HG03457 (cell line): ENCODE measurements at regions not wholly inside any gene's neighbourhood (a gene's known extent, or its start where the extent isn't known, plus 50 kb on each side); places are given as distances from the start of the nearest gene placed in this dataset.
A peak's percentile ranks its signal among the peaks of the same experiment; 100 is the strongest.
"Not testable (repeated sequence)": the region's sequence is repeated elsewhere in the genome, so short reads cannot be mapped to it uniquely, and the experiment has no call there.

ENCODE experiments used
- ATAC-seq: cut with Tn5 transposase; IDR thresholded peaks from one replicate; pipeline ENCODE4 v1.9.1; 2021; ENCODE audit warnings: moderate number of reproducible peaks; ENCODE audit not compliant: unreplicated experiment

DNA sequence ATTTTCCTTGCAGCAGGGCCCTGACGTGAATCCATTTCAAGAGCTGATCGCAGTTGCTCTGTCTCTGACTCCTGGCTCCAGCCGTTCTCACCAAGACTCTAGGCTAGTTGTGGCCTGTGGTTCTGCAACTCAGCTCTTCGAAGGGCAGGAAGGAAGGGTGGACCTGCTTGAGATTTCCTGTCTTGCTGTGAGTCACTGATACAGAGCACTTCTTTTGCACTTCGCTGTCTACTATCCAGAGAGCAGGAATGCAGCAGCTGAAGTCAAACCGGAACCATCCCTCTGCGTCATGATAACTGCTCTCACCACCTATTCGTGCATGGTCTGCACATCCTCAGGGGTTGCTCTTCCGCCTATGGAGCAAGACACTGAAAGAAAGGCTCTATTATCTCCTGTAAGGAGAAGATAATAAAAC, 59.7 kb downstream of the RAP2B start:
- ATAC-seq = peak; percentile 94

DNA sequence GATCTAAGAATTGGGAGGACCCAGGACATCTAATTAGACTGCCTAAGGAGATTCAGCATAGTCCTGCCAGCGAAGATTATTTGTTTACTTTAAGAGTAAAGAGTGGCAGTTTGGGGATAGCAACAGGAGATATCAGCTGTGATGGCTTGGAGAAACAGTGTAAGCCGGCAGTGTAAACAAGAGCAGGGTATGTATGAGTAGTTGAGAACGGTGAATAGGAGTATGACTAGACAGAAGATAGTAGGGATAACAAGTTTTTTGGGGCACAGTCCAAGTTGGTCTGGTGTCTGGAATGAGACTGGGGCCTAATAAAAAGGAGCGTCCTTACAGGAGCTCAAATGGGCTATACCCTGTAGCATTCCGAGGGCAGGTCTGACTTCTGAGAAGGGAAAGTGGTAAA, 64.9 kb downstream of the RAP2B start:
- not testable (repeated sequence) for ATAC-seq

DNA sequence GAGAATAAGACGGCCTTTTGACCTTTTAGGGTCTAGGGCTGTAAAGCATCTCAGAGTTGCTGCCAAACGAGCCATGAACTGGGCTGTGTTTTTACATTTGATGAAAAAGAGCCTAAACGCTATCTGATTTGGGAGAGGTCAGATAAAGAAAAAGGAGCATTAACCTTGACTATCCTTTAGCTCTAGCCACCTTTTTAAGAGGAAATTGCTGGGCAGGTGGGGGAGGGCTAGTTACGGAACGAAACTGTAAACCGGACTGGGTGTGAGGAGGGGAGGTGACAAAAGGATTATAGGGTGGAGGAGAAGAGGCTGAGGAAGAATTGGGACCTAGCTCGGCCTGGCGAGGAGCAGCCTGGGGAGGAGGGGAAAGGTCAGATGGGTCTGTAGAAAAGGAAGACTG, 68.4 kb downstream of the RAP2B start:
- not testable (repeated sequence) for ATAC-seq

DNA sequence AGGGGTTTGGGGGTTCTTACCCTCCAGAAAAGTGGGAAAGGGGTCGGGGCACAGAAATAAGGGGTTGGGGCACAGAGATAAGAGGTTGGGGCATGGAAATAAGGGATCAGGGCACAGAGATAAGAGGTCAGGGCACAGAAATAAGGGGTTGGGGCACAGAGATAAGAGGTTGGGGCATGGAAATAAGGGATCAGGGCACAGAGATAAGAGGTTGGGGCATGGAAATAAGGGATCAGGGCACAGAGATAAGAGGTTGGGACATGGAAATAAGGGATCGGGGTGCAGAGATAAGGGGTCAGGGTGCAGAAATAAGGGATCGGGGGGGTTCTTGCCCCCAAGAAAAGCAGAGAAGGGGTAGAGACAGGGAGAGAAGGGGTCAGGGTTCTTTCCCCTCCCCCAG, 69.2 kb downstream of the RAP2B start:
- not testable (repeated sequence) for ATAC-seq

DNA sequence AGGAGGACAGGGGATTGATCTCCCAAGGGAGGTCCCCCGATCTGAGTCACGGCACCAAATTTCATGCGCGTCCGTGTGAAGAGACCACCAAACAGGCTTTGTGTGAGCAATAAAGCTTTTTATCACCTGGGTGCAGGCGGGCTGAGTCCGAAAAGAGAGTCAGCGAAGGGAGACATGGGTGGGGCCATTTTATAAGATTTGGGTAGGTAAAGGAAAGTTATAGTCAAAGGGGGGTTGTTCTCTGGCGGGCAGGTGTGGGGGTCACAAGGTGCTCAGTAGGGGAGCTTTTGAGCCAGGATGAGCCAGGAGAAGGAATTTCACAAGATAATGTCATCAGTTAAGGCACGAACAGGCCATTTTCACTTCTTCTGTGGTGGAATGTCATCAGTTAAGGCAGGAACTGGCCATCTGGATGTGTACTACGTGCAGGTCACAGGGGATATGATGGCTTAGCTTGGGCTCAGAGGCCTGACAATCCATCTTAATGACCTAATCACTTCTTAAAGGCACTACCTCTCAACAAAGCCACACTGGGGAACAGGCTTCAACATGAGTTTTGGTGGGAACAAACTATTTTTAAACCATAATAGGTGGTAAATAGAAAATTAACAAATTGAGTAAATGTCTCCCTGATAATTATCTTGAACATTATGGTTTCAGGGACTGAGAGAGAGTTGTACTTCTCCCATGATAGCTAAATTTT, 70.2 kb downstream of the RAP2B start:
- ATAC-seq = not testable (repeated sequence)

DNA sequence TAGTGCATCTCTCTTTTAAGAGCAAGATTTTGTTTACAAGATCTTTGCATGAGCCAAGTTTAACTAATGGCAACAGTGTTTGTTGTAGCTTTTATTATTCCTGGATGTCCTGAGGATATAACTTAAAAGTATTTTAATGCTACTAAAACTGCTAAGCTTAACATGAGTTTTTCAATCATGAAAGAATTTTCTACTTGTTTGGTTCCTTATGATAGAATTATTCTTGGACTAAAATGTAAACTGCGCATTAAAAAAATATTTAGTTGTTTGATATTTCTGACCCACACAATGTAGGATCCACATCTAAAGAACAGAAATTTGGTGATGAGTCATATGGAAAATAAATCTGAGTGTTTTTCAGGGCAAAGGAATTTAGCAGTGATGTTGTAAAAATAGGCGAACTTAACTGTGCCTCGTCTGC, 70.8 kb downstream of the RAP2B start:
- ATAC-seq = no peak

DNA sequence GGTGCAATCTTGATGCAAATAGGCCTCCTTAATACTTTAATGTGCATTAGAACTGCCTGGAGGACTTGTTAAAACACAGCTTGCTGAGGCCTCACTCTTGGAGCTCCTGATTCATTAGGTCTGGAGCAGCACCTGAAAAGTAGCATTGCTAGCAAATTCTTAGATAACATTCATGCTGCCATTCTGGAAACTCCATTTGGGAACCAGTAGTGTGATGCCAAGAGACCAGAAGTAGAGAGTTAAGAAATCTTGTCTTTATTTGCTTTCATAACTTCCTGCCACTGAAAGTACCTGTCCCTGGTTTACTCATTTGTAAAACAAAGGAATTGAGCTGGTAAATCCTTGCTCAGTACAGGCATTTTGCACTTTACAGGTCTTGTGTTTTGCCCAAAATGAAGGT, 72.0 kb downstream of the RAP2B start:
- ATAC-seq = no peak

DNA sequence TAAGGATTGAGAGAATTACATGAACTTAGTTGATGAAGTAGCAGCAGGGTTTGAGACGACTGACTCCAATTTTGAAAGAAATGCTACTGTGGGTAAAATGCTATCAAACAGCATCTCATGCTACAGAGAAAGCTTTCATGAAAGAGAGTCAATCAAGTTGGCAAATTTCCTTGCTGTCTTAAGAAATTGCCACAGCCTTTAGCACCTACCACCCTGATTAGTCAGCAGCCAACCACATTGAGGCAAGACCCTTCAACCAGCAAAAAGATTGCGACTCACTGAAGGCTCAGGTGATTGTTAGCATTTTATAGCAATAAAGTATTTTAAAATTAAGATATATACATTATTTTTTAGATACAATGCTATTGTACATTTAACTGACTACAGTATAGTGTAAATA, 80.9 kb downstream of the RAP2B start:
- ATAC-seq = no peak

DNA sequence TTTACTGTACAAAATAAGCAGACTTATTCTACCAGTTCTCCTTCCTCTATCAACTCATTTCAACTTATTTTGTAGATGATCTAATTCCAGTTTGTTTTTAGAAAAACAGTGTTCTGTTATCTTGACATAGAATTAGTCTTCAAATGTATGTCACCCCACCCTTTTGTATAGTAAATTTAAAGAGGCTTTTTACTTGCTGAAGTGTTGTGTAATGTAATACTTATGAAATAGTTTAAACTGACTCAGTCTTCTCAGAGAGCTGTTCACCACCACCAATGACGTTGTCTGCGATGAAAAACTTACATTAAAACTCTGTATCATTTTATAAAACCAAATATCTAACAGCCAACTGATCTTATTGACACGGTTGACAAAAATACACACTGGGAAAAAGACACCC, 82.9 kb downstream of the RAP2B start:
- ATAC-seq = no peak

DNA sequence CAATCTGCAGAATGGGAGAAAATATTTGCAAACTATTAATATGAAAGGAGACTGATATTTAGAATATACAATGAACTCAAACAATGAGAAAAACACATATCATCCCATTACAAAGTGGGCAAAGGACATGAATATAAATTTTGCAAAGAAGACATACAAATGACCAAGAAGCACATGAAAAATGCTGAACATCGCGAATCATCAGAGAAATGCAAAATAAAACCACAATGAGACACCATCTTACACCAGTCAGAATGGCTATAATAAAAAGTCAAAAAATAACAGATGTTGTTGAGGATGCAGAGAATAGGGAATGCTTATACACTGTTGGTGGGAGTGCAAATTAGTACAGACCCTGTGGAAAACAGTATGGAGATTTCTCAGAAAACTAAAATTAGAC, 83.6 kb downstream of the RAP2B start:
- no peak for ATAC-seq

DNA sequence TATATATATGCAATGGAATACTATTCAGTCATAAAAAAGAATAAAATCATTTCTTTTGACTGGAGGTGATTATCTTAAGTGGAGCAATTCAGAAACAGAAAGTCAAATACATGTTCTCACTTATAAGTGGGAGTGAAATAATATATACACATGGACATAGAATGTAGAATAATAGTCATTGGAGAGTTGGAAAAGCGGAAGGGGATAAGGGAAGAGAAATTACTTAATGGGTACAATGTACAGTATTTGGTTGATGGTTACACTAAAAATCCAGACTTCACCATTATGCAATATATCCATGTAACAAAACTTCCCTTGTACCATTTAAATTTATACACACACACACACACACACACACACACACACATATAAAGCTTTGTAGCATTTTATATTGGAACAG, 84.3 kb downstream of the RAP2B start:
- ATAC-seq = no peak

DNA sequence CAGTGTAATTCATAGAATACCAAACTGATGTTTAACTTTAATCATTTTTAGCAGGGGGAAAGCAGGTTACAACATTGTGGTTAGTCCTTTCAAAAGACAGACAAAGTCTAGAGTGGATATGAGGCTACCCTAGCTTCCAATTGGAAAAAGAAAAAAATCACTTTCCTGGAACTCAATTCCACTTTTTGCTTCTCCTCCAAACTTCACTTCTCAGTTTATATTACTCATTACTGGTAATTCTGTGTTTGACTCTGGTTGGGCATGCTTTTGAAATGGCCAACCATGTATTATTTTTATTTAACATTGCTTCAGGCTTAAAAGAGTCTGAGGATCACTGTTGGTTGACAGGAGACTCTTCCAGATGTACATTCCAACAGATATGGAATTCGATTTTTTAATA, 84.8 kb downstream of the RAP2B start:
- no peak for ATAC-seq

DNA sequence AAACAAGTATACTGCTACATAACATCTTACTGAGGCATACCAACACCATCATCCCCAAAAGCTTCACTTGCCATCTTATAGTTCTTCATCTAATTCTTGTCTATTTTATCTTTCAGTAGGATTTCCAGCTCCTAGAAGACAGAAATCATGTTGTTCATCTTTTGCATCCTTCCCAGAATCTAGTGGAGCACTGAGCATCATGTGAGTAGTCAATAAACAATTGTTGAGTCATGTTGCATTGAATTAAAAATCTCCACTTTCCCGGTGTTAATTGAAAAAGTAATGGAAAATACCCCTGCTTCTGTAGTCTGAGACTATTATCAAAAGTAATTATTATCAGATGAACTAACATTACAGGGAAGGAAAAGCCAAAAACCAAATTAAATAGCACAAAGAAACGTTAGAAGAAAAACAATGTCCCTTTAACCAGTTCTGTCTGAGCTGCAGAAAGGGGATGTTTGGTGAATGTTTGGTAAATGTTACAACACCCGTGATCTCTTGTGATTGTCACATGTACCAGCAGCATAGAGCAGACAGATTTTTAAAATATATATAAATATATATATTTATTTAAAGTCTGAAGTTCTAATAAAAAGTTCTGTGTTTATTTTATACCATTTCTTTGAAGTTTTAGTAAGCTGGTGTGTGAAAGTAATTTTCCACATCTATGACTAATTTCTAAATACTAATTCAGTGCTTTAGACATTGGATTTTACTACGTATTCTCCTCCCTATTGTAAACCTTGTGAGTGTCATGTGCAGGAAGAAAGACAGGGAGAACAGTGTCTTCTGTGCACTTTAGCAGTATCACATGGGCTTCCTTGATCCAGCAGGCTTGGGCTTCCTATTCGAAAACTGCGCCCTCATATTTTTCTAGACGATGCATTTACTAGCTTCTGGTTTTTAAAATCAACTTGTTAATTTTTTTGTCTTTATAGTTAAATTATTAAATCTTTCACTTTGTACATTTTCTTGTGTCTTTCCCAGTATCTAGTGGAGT, 85.6 kb downstream of the RAP2B start:
- no peak for ATAC-seq

DNA sequence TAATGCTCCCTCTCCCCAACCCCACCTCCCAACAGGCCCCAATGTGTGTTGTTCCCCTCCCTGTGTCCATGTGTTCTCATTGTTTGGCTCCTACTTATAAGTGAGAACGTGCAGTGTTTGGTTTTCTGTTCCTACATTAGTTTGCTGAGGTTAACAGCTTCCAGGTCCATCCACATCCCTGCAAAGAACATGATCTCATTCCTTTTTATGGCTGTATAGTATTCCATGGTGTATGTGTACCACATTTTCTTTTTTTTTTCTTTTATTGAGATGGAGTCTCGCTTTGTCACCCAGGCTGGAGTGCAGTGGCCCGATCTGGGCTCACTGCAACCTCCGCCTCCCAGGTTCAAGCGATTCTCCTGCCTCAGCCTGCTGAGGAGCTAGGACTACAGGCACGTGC, 86.8 kb downstream of the RAP2B start:
- ATAC-seq = not testable (repeated sequence)

DNA sequence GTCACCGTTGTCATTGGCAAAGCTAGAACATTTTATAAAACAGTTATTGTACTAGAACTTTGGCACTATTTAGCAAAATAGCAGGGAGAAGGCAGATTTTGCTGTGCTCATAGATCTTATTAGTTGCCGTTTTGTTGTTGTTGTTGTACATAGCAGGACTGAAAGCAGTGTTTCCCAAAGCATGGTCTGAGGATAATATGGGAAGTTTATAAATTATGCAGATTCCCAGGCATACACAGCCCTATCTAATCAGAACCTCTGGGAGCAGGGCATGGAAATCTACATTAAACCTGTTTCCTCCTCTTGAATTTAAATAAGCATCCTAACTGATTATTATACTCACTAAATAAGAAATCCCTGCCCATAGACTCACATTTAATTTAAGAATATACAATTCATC, 87.9 kb downstream of the RAP2B start:
- ATAC-seq = no peak

DNA sequence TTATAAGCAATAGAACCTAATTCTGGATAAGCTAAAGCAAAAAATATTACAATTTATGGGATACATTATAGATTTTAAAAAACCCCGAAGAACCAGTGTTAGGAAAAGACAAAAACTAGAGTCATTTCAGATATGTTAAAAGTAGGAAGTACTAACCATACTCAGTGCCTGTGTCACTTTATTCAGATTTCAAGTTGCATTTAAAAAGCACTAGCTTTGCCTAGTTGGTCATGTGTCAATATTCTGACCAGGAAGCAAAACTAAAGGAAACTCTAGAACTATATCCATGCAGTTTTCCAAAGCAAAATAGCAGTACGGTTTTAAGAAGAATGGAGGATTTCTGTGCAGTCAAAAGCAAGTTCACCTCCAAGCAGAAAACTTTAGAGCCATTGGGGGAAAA, 88.4 kb downstream of the RAP2B start:
- ATAC-seq = no peak

DNA sequence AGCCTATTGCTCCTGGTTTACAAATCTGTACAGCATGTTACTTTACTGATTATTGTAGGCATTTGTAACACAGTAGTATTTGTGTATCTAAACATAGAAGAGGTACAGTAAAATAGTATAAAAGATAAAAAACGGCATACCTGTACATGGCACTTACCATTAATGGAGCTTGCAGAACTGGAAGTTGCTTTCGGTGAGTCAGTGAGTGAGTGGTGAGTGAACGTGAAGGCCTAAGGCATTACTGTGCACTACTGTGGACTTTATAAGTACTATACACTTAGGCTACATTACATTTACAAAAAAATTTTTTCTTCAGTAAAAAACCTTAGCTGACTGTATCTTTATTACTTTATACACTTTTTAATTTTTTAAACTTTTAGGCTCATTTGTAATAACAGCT, 90.9 kb downstream of the RAP2B start:
- ATAC-seq = no peak

DNA sequence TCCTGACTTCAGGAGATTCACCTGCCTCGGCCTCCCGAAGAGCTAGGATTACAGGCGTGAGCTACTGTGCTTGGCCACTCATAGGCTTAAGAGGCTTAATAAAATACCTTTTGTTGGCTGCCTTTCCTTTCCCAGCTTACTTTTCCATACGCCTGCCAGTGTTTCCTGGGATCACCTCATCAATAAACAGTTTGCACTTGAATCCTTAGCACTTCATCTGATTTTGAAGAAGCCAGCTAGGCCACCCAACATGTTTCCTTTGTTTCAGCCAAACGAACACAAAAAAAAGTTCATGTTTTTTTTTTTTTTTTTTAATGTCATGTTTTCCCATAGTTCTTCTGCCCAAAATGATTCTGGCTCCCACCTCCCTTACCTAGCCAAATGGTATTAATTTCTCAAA, 92.3 kb downstream of the RAP2B start:
- ATAC-seq = no peak

DNA sequence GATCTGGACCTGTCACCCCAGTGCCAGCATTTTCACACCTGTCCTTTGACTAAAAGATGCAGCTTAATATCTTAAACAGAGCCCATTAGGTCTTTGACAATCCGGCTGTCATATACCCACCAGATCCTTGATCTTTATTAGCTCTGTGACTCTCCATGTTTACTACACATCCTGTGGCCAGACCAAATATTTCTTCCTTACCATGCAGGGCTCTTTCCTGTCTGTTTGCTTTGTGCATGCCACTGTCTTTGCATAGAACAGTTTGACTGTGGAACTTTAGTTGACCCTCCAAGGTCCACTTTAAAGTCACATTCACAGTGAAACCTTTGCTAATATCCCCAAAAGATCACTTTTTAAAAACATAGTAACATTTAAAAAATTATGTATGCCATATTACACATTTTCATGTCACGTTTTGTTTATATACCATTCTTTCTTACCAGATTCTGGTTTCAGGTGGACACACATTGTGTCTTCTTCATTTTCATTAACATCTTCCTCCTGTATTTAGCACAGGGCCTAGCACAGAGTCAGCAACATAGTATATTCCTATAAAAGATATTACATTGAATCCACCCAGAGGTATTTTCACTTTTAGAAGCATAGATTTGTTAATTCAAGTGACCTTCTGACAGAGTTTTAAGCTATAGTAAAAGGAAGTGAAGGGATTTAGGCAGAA, 95.8 kb downstream of the RAP2B start:
- no peak for ATAC-seq

DNA sequence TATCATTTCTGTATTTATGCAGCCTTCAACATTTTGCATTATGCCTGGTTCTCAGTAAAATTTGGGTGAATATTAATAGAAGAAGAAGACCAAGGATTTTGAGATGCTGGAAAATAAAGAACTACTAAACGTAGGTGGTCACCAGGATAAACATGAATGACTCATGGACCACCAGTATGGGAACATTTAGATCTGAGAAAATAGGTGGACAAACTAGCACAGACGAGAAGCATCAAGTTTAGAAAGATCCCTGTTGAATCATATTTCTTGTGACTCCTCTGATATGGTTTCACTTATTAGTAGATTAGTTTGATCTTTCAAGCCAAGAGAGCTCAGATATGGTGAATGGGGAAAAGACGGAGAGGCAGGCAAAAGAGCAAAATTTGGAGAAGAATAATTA, 97.9 kb downstream of the RAP2B start:
- ATAC-seq = no peak

DNA sequence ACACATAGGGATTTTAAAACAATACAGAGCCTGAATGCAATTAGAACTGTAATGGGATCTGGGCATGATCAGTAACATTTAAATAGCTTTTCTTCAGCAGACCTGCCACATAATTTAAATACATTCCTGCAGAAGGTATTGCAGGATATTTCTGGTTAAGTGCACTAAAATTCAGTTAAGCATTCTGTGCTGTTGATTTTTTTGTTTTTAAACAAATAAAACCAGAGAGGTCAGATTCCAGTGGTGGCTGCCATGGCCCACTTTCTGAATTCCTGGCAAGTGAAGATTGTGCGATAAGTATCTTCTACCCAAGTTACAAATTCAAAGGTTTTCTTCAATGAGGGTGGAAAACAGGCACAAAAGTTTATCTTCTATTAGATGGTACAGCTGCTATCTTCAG, 98.7 kb downstream of the RAP2B start:
- no peak for ATAC-seq

DNA sequence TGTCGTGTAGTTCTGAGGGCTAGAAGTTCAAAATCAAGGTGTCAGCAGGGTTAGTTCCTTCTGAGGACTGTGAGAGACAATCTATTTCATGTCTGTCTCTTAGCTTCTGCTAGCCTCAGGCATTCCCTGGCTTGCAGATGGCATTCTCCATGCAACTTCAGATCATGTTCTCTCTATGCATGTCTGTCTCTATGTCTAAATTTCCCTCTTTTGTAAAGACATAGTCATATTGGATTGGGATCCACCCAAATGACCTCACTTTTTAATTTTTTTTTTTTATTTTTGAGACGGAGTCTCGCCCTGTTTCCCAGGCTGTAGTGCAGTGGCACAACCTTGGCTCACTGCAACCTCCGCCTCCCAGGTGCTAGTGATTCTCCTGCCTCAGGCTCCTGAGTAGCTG, 104.6 kb downstream of the RAP2B start:
- ATAC-seq = no peak
